GM21723 (cell line): ENCODE measurements at regions not wholly inside any gene's neighbourhood (a gene's known extent, or its start where the extent isn't known, plus 50 kb on each side); places are given as distances from the start of the nearest gene placed in this dataset.
"Not testable (repeated sequence)": the region's sequence is repeated elsewhere in the genome, so short reads cannot be mapped to it uniquely, and the experiment has no call there.

Experiments
- ATAC-seq: cut with Tn5 transposase; IDR thresholded peaks from one replicate; pipeline ENCODE4 v1.9.1; 2021; ENCODE audit warnings: mild to moderate bottlenecking, moderate library complexity; ENCODE audit not compliant: unreplicated experiment

- ATAC-seq = no peak
Measured at GRCh38 chr3:70658513-70659310, 346.3 kb upstream of the MDFIC2 start.

GRCh38 chr3:70657454-70657853, 345.0 kb upstream of the MDFIC2 start:
- ATAC-seq = no peak

GRCh38 chr3:70647823-70648222, 335.4 kb upstream of the MDFIC2 start:
- no peak for ATAC-seq

- no peak for ATAC-seq
Measured at GRCh38 chr3:70647094-70647493, 334.7 kb upstream of the MDFIC2 start.

- ATAC-seq = no peak
Measured at GRCh38 chr3:70646635-70647034, 334.2 kb upstream of the MDFIC2 start.

- ATAC-seq = no peak
Measured at GRCh38 chr3:70640481-70640880, 328.0 kb upstream of the MDFIC2 start.

- ATAC-seq = no peak
Measured at GRCh38 chr3:70635301-70635700, 322.9 kb upstream of the MDFIC2 start.

GRCh38 chr3:70631716-70632307, 319.4 kb upstream of the MDFIC2 start:
- no peak for ATAC-seq

GRCh38 chr3:70621451-70621850, 309.0 kb upstream of the MDFIC2 start:
- no peak for ATAC-seq

- ATAC-seq = no peak
Measured at GRCh38 chr3:70620956-70621355, 308.5 kb upstream of the MDFIC2 start.

GRCh38 chr3:70620367-70620766, 307.9 kb upstream of the MDFIC2 start:
- no peak for ATAC-seq

GRCh38 chr3:70618151-70618550, 305.7 kb upstream of the MDFIC2 start:
- ATAC-seq = no peak

- not testable (repeated sequence) for ATAC-seq
Measured at GRCh38 chr3:70617349-70617748, 304.9 kb upstream of the MDFIC2 start.

- no peak for ATAC-seq
Measured at GRCh38 chr3:70615286-70615685, 302.8 kb upstream of the MDFIC2 start.

GRCh38 chr3:70614111-70614510, 301.7 kb upstream of the MDFIC2 start:
- ATAC-seq = no peak

- ATAC-seq = no peak
Measured at GRCh38 chr3:70612920-70613319, 300.5 kb upstream of the MDFIC2 start.

- not testable (repeated sequence) for ATAC-seq
Measured at GRCh38 chr3:70611667-70612277, 299.3 kb upstream of the MDFIC2 start.

- no peak for ATAC-seq
Measured at GRCh38 chr3:70608434-70608833, 296.0 kb upstream of the MDFIC2 start.

GRCh38 chr3:70607469-70607868, 295.0 kb upstream of the MDFIC2 start:
- no peak for ATAC-seq

- ATAC-seq = no peak
Measured at GRCh38 chr3:70606018-70606417, 293.6 kb upstream of the MDFIC2 start.

GRCh38 chr3:70603103-70603502, 290.7 kb upstream of the MDFIC2 start:
- ATAC-seq = no peak

- no peak for ATAC-seq
Measured at GRCh38 chr3:70597312-70597711, 284.9 kb upstream of the MDFIC2 start.
